ENCODE measurements at regions not wholly inside any gene's neighbourhood (a gene's known extent, or its start where the extent isn't known, plus 50 kb on each side); places are given as distances from the start of the nearest gene placed in this dataset.

GRCh38 chr3:107458871-107459270, 63.9 kb upstream of the BBX start:
- TF ChIP-seq SMARCA5 (IDR thresholded peaks at IDR 0.05), result no peak
- no peak for TF ChIP-seq HCFC1 (IDR thresholded peaks at IDR 0.05; ENCODE audit: low read length)
- no peak for TF ChIP-seq SIX5 (IDR thresholded peaks at IDR 0.05; ENCODE audit: low read depth, low read length, severe bottlenecking)

All from GM12878 (cell line).